ENCODE measurements at regions not wholly inside any gene's neighbourhood (a gene's known extent, or its start where the extent isn't known, plus 50 kb on each side); places are given as distances from the start of the nearest gene placed in this dataset.

GRCh38 chr11:38594895-38595294 is 1996.9 kb upstream of the RAG2 start:
- Histone ChIP-seq H3K9me3 (replicated peaks in 1 of 2; ENCODE audit: control insufficient read depth in 1 of 2, insufficient read depth in 1 of 2, low read length in 2 of 2) (peaks cover 0 to 15% of the 10 kb centered on the region in 2 donors), H3K27me3 (ENCODE audit: control insufficient read depth in 2 of 2, insufficient read depth in 2 of 2, low read length in 2 of 2) (no peaks in the 10 kb centered on the region), H3K36me3 (replicated peaks in 1 of 2; ENCODE audit: control insufficient read depth in 1 of 2, insufficient read depth in 2 of 2, low read length in 2 of 2) (no peaks in the 10 kb centered on the region), H3K79me2 (ENCODE audit: insufficient read depth, low read length) (no peaks in the 10 kb centered on the region), H3K4me1 (ENCODE audit: control insufficient read depth in 1 of 2, insufficient read depth in 2 of 2, low read length in 2 of 2) (no peaks in the 10 kb centered on the region), H3K27ac (ENCODE audit: low read depth in 1 of 2, low read length in 2 of 2) (no peak overlapping the region), H3K4me3 (replicated peaks in 1 of 3; ENCODE audit: low read depth in 2 of 3, low read length in 3 of 3) (no peak overlapping the region), H3K9ac (ENCODE audit: insufficient read depth, low read length, poor library complexity, severe bottlenecking) (no peak overlapping the region), H3K4me2 (replicated peaks; ENCODE audit: extremely low read depth, low read length, poor library complexity, severe bottlenecking) (no peak overlapping the region), H4K20me1 (ENCODE audit: insufficient read depth, low read length) (no peaks in the 10 kb centered on the region), H2AFZ (ENCODE audit: insufficient read depth, low read depth, low read length, poor library complexity, severe bottlenecking) (no peak overlapping the region)
- H3K27me3 Mint-ChIP-seq (ENCODE audit: low read depth in 3 of 3) = no peaks in the 10 kb centered on the region
- no peak overlapping the region for H3K27ac Mint-ChIP-seq
- peaks cover 0 to 10% (median 3%) of the 10 kb centered on the region in 7 donors for H3K9me3 Mint-ChIP-seq
- whole genome bisulfite sequencing (ENCODE audit: insufficient coverage) = 80% methylated on average over 1 of the region's 3 CpGs
- no peak for DNase-seq
- no peak overlapping the region for H3K4me3 Mint-ChIP-seq
- intact Hi-C loops (cut with micrococcal nuclease) = no loop called here
- no peaks in the 10 kb centered on the region for H3K36me3 Mint-ChIP-seq
- TF ChIP-seq, protein P1, sequence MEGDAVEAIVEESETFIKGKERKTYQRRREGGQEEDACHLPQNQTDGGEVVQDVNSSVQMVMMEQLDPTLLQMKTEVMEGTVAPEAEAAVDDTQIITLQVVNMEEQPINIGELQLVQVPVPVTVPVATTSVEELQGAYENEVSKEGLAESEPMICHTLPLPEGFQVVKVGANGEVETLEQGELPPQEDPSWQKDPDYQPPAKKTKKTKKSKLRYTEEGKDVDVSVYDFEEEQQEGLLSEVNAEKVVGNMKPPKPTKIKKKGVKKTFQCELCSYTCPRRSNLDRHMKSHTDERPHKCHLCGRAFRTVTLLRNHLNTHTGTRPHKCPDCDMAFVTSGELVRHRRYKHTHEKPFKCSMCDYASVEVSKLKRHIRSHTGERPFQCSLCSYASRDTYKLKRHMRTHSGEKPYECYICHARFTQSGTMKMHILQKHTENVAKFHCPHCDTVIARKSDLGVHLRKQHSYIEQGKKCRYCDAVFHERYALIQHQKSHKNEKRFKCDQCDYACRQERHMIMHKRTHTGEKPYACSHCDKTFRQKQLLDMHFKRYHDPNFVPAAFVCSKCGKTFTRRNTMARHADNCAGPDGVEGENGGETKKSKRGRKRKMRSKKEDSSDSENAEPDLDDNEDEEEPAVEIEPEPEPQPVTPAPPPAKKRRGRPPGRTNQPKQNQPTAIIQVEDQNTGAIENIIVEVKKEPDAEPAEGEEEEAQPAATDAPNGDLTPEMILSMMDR (IDR thresholded peaks at IDR 0.05) = no peak
- no peaks in the 10 kb centered on the region for H3K4me1 Mint-ChIP-seq

- Histone ChIP-seq H4K20me1 (ENCODE audit: insufficient read depth, low read length) (no peaks in the 10 kb centered on the region), H3K4me1 (ENCODE audit: control insufficient read depth in 1 of 2, insufficient read depth in 2 of 2, low read length in 2 of 2) (no peaks in the 10 kb centered on the region), H2AFZ (ENCODE audit: insufficient read depth, low read depth, low read length, poor library complexity, severe bottlenecking) (no peak overlapping the region), H3K79me2 (ENCODE audit: insufficient read depth, low read length) (no peaks in the 10 kb centered on the region), H3K4me3 (replicated peaks in 1 of 3; ENCODE audit: low read depth in 2 of 3, low read length in 3 of 3) (no peak overlapping the region), H3K9ac (ENCODE audit: insufficient read depth, low read length, poor library complexity, severe bottlenecking) (no peak overlapping the region), H3K4me2 (replicated peaks; ENCODE audit: extremely low read depth, low read length, poor library complexity, severe bottlenecking) (no peak overlapping the region), H3K9me3 (replicated peaks in 1 of 2; ENCODE audit: control insufficient read depth in 1 of 2, insufficient read depth in 1 of 2, low read length in 2 of 2) (peaks cover 0 to 15% of the 10 kb centered on the region in 2 donors), H3K36me3 (replicated peaks in 1 of 2; ENCODE audit: control insufficient read depth in 1 of 2, insufficient read depth in 2 of 2, low read length in 2 of 2) (no peaks in the 10 kb centered on the region), H3K27ac (ENCODE audit: low read depth in 1 of 2, low read length in 2 of 2) (no peak overlapping the region), H3K27me3 (ENCODE audit: control insufficient read depth in 2 of 2, insufficient read depth in 2 of 2, low read length in 2 of 2) (no peaks in the 10 kb centered on the region)
- Mint-ChIP-seq H3K9me3 (peaks cover 0 to 10% (median 3%) of the 10 kb centered on the region in 7 donors), H3K36me3 (no peaks in the 10 kb centered on the region), H3K4me1 (no peaks in the 10 kb centered on the region), H3K27ac (no peak overlapping the region), H3K27me3 (ENCODE audit: low read depth in 3 of 3) (no peaks in the 10 kb centered on the region), H3K4me3 (no peak overlapping the region)
- TF ChIP-seq, protein P1 (IDR thresholded peaks at IDR 0.05) = no peak
- intact Hi-C loops (cut with micrococcal nuclease) = no loop called here
- WGBS (ENCODE audit: insufficient coverage) = no CpG with 5 or more reads among the region's 1 CpG
- no peak for DNase-seq
Observed at GRCh38 chr11:38593649-38594048, 1995.6 kb upstream of the RAG2 start.
